ENCODE measurements at regions not wholly inside any gene's neighbourhood (a gene's known extent, or its start where the extent isn't known, plus 50 kb on each side); places are given as distances from the start of the nearest gene placed in this dataset.

DNA sequence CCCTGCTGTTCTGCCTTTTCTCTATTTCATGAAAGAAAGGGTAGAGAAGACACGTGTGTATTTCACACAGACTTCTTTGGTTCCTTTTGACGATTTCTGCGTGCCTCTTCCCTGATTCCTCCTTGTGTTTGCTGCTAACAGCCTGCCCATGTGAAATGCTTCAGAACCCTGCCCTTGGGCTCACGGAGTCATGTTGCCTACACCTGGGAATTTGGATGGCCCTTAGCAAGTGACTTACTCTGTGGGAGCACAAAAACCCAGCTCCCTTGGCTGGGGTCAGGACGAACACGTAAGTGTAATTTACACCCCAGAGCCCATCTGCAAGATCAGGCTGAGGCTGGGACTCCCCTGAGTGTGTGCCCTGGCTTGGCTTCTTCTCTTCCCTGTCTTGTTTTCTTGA is 220.3 kb upstream of the BCOR start:
- intact Hi-C loops (cut with micrococcal nuclease) = no loop called here
- H3K9me3 ChIP-seq (replicated peaks) = peaks cover 7% of the 10 kb centered on the region
- no peaks in the 10 kb centered on the region for H3K4me1 ChIP-seq
- no peak for TF ChIP-seq CTCF (IDR thresholded peaks at IDR 0.05; ENCODE audit: borderline replicate concordance)
- DNase-seq = no peak
- H3K27ac ChIP-seq (replicated peaks) = no peak overlapping the region
- no peak overlapping the region for H3K4me3 ChIP-seq
- H3K36me3 ChIP-seq = no peaks in the 10 kb centered on the region
- no peaks in the 10 kb centered on the region for H3K27me3 ChIP-seq (ENCODE audit: low read depth)

DNA sequence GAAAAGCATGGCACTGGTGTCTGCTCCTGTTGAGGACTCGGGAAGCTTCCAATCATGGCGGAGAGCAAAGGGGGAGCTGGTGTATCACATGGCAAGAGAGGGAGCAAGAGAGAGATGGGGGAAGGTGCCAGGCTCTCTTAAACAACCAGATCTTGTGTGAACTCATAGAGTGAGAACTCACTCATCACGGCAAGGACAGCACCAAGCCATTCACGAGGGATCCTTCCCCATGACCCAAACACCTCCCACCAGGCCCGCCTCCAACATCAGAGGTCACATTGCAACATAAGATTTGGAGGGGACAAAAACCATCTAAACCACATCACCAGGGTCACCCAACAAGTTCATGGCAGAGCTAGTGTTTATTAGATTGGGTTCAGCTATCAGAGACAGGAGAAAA is 218.7 kb upstream of the BCOR start:
- Histone ChIP-seq H3K27me3 (ENCODE audit: low read depth) (no peaks in the 10 kb centered on the region), H3K4me3 (no peak overlapping the region), H3K9me3 (replicated peaks) (peaks cover 7% of the 10 kb centered on the region), H3K27ac (replicated peaks) (no peak overlapping the region), H3K4me1 (no peaks in the 10 kb centered on the region), H3K36me3 (no peaks in the 10 kb centered on the region)
- TF ChIP-seq CTCF (IDR thresholded peaks at IDR 0.05; ENCODE audit: borderline replicate concordance) = no peak
- no peak for DNase-seq
- intact Hi-C loops (cut with micrococcal nuclease) = no loop called here

- DNase-seq = no peak
- no peak for TF ChIP-seq CTCF (IDR thresholded peaks at IDR 0.05; ENCODE audit: borderline replicate concordance)
- Histone ChIP-seq H3K27ac (replicated peaks) (no peak overlapping the region), H3K4me3 (no peak overlapping the region), H3K27me3 (ENCODE audit: low read depth) (no peaks in the 10 kb centered on the region), H3K9me3 (replicated peaks) (no peaks in the 10 kb centered on the region), H3K36me3 (no peaks in the 10 kb centered on the region), H3K4me1 (no peaks in the 10 kb centered on the region)
- intact Hi-C loops (cut with micrococcal nuclease) = no loop called here
These were observed 216.3 kb upstream of the BCOR start for GRCh38 chrX:40314070-40314469.

- intact Hi-C loops (cut with micrococcal nuclease) = no loop called here
- Histone ChIP-seq H3K27me3 (ENCODE audit: low read depth) (no peaks in the 10 kb centered on the region), H3K9me3 (replicated peaks) (no peaks in the 10 kb centered on the region), H3K4me3 (no peak overlapping the region), H3K27ac (replicated peaks) (no peak overlapping the region), H3K36me3 (no peaks in the 10 kb centered on the region), H3K4me1 (no peaks in the 10 kb centered on the region)
- no peak for TF ChIP-seq CTCF (IDR thresholded peaks at IDR 0.05; ENCODE audit: borderline replicate concordance)
- DNase-seq = no peak
These were observed 215.5 kb upstream of the BCOR start for GRCh38 chrX:40313269-40313668.

GRCh38 chrX:40310447-40310846 is 212.7 kb upstream of the BCOR start:
- intact Hi-C loops (cut with micrococcal nuclease) = no loop called here
- H3K27me3 ChIP-seq (ENCODE audit: low read depth) = no peaks in the 10 kb centered on the region
- H3K4me3 ChIP-seq = no peak overlapping the region
- DNase-seq = no peak
- no peaks in the 10 kb centered on the region for H3K4me1 ChIP-seq
- no peaks in the 10 kb centered on the region for H3K9me3 ChIP-seq (replicated peaks)
- H3K36me3 ChIP-seq = no peaks in the 10 kb centered on the region
- H3K27ac ChIP-seq (replicated peaks) = no peak overlapping the region
- TF ChIP-seq CTCF (IDR thresholded peaks at IDR 0.05; ENCODE audit: borderline replicate concordance) = no peak

DNA sequence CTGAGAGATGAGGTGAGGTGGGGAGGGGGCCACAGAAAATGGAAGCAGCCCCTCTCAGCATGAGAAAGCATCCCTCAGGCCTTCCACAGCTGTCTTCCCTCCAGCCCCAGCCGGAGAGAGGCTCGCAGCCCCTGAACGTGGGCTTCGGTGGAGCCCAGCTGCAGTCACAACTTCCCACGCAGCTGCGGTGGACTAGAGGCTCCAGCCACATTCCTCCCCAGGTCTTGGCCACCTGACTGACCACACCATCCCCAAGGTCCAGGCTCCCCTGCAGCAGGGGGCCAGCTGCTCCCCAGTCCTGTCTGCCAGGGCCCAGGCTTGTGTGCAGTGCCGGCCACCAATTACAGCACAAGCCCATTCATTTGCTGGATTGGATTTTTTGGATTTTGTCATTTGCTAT is 212.3 kb upstream of the BCOR start:
- Histone ChIP-seq H3K4me1 (no peaks in the 10 kb centered on the region), H3K4me3 (no peak overlapping the region)
- DNase-seq = no peak

More for the DNA sequence above, 212.3 kb upstream of the BCOR start:
- Histone ChIP-seq H3K36me3 (no peaks in the 10 kb centered on the region), H3K27me3 (ENCODE audit: low read depth) (no peaks in the 10 kb centered on the region), H3K27ac (replicated peaks) (no peak overlapping the region), H3K9me3 (replicated peaks) (no peaks in the 10 kb centered on the region)
- intact Hi-C loops (cut with micrococcal nuclease) = no loop called here
- TF ChIP-seq CTCF (IDR thresholded peaks at IDR 0.05; ENCODE audit: borderline replicate concordance) = no peak

Measured in left ventricle myocardium inferior (tissue), 1 donor.